ENCODE measurements at regions not wholly inside any gene's neighbourhood (a gene's known extent, or its start where the extent isn't known, plus 50 kb on each side); places are given as distances from the start of the nearest gene placed in this dataset.

DNA sequence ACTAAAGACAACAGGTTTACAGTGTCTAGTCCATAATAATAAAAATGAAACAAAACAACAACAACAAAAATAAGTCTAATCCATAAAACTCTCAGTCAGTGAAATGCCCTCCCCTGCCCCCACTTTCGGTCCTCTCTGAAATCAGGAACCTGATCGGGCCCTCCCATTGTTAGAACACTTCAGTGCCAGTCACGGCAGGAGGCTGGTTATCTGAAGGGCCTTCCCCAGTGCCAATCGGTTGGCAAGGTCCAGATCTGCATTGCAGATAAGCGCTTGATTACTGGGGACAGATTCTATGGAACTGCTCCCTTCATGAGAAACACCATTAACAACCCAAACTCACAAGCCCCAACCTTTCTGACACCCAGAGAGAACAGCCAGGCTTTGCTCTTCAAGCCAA, 72.2 kb upstream of the EEPD1 start:
- H3T11ph ChIP-seq (ENCODE audit: low read length): no peak overlapping the region
- no peaks in the 10 kb centered on the region for H3K9me3 Mint-ChIP-seq

More for the DNA sequence above, 72.2 kb upstream of the EEPD1 start:
- Histone ChIP-seq H2BK15ac (ENCODE audit: low read depth, low read length) (no peak overlapping the region), H2AK5ac (ENCODE audit: insufficient read length, low read length) (no peak overlapping the region), H3K79me1 (ENCODE audit: insufficient read depth, low read depth, low read length, poor library complexity, severe bottlenecking) (no peaks in the 10 kb centered on the region), H3K27ac (ENCODE audit: insufficient read length, low read depth, low read length) (no peak overlapping the region), H2BK5ac (ENCODE audit: insufficient read length, low read length) (no peak overlapping the region), H3K27me3 (ENCODE audit: insufficient read depth, low read length) (no peaks in the 10 kb centered on the region), H3K4me2 (ENCODE audit: insufficient read depth, insufficient read length, low read length) (no peak overlapping the region), H3K4ac (ENCODE audit: low read depth, low read length) (no peak overlapping the region), H4K5ac (ENCODE audit: insufficient read length, low read depth, low read length) (no peak overlapping the region), H2BK20ac (ENCODE audit: low read depth, low read length, poor library complexity, severe bottlenecking) (no peak overlapping the region), H3K23ac (ENCODE audit: insufficient read length, low read depth, low read length) (no peak overlapping the region), H3K18ac (ENCODE audit: insufficient read length, low read depth, low read length) (no peak overlapping the region), H3K9me3 (ENCODE audit: control insufficient read depth, low read depth, low read length) (no peaks in the 10 kb centered on the region), H3K79me2 (ENCODE audit: insufficient read depth, low read length) (no peaks in the 10 kb centered on the region), H4K8ac (replicated peaks; ENCODE audit: insufficient read length, low read depth, low read length) (no peak overlapping the region), H4K91ac (ENCODE audit: insufficient read length, low read depth, low read length) (no peak overlapping the region), H2AFZ (ENCODE audit: low read length) (no peak overlapping the region), H3K14ac (ENCODE audit: insufficient read depth, low read length) (no peak overlapping the region), H3K56ac (ENCODE audit: insufficient read length, low read depth, low read length) (no peak overlapping the region), H4K20me1 (ENCODE audit: control insufficient read depth, insufficient read depth, insufficient read length) (no peaks in the 10 kb centered on the region), H2BK120ac (ENCODE audit: low read depth, low read length, poor library complexity, severe bottlenecking) (no peak overlapping the region), H3K23me2 (ENCODE audit: insufficient read length, low read depth, low read length, poor library complexity, severe bottlenecking) (no peaks in the 10 kb centered on the region), H3K9ac (ENCODE audit: extremely low read depth, insufficient read length, low read length) (no peak overlapping the region), H2BK12ac (ENCODE audit: insufficient read length, low read depth, low read length) (no peak overlapping the region), H3K4me1 (ENCODE audit: insufficient read depth, low read length) (no peaks in the 10 kb centered on the region)
- no peak for DNase-seq
- TF ChIP-seq, protein P1, sequence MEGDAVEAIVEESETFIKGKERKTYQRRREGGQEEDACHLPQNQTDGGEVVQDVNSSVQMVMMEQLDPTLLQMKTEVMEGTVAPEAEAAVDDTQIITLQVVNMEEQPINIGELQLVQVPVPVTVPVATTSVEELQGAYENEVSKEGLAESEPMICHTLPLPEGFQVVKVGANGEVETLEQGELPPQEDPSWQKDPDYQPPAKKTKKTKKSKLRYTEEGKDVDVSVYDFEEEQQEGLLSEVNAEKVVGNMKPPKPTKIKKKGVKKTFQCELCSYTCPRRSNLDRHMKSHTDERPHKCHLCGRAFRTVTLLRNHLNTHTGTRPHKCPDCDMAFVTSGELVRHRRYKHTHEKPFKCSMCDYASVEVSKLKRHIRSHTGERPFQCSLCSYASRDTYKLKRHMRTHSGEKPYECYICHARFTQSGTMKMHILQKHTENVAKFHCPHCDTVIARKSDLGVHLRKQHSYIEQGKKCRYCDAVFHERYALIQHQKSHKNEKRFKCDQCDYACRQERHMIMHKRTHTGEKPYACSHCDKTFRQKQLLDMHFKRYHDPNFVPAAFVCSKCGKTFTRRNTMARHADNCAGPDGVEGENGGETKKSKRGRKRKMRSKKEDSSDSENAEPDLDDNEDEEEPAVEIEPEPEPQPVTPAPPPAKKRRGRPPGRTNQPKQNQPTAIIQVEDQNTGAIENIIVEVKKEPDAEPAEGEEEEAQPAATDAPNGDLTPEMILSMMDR (conservative IDR thresholded peaks at IDR 0.05): no peak
- H3K27me3 Mint-ChIP-seq (ENCODE audit: low read depth): peaks cover 15% of the 10 kb centered on the region
- H3K36me3 Mint-ChIP-seq (ENCODE audit: insufficient read depth in 1 of 3, low read depth in 3 of 3): no peaks in the 10 kb centered on the region; a peak in 1 of 7 replicates
- H3K4me3 Mint-ChIP-seq: no peak overlapping the region
- no CpG with 5 or more reads among the region's 5 CpGs for WGBS (ENCODE audit: extremely low coverage, insufficient read length, low lambda C conversion rate)
- H3K4me1 Mint-ChIP-seq: peaks cover 12 to 20% of the 10 kb centered on the region in 2 experiments
- H3K27ac Mint-ChIP-seq: no peak overlapping the region
